Non-pigmented ciliary epithelial cell (primary cell): ENCODE measurements at regions not wholly inside any gene's neighbourhood (a gene's known extent, or its start where the extent isn't known, plus 50 kb on each side); places are given as distances from the start of the nearest gene placed in this dataset.
"Not testable (repeated sequence)": the region's sequence is repeated elsewhere in the genome, so short reads cannot be mapped to it uniquely, and the experiment has no call there.

Source experiments
- DNase-seq: peaks from one replicate; pipeline ENCODE4 v3.0.0-alpha.2; 2010; ENCODE audit warnings: low read depth

DNA sequence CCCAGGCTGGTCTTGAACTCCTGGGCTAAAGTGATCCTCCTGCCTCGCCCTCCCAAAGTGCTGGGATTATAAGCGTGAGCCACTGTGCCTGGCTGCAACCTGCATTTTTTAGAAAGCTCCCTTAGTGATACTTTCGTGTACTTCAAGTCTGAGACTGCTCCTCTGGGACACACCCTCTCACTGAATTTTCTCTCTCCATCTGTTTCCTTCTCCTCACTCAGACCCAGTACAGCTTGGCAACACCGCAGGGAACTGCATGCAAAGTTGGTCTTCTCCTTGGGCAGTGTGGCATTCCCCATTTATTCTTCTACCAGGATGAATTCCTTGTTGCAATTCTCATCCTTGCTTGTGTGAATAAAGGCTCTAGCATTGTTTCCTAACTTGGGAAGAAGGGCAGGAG is 175.9 kb downstream of the LPIN1 start:
- no peak for DNase-seq

DNA sequence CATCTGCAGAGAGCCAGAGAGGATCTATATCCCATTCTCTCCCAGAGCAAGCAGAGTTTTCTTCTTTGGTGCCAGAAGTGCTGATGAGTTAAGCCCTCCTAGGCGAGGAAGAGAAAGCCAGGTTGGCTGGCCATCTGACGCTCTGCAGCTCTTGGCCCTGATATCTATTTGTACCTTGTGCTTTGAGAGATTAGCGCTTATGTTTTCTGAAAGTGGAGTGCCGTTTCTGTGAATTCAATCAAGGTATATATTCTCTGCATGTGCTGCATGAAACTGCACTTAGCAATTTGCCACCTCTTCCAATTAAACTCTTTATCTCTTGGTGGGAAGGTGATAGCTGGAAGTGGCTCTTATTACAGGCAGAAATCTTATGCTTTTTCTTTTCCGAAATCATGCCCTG is 177.5 kb downstream of the LPIN1 start:
- DNase-seq = no peak

DNA sequence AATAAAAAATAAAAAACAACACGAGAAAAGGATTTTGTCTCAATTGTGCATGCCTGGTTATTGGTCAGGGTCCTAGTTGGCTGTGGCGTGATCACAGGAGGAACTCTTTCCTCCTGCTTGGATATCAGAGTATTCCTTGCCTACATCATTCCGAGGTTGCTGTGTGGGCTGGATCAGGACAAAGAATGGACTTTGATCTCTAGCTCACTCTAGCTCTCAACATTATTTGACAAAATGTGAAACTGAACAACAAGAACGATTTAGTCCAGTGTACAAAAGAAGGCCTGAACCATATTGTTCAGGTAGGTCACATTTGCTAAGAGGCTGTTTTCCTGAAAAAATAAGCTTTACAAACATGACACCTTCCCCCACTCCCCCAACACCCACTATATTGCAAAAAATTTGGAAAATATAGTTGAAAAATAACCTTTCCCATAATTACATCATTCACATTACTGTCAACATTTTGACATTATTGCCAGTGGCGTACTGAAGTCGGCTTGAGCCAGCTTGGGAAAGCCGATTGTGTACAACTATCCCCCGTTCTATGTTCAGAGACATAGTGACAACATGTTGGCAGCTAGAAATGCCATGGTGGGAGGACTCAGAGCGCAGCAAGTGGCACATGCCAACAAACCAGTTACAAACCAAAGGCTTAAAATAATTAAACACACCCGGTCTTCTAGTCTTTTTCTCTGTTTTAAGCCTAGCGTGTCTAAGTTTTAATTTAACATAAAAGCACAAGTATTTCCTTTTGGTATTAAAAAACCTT is 179.0 kb downstream of the LPIN1 start:
- DNase-seq = no peak

DNA sequence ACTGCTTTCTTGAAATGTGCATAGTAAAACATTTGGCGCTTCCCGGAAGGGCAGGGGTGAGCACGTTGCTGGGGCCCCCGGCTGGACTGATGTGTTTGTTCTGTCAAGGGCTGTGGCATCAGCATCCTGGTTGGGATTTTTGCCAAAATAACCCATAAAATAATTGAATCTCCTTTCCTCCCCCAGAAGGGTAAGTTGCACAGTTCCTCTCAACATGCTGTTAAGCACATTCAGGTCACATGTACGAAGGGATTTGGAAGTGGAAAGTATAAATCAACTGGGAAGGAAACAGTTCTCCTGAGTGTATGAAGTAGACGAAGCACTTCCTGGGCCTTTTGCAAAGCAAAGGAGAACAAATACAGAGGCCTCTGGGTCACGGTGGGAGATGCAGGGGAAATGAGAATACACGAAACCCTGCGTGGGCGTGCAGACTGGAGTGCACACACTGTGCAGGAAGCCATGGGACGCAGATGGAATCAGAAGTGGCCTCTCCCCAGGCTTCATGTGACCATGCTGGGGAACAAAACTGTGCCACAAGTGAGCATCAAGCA is 183.9 kb downstream of the LPIN1 start:
- DNase-seq = no peak

DNA sequence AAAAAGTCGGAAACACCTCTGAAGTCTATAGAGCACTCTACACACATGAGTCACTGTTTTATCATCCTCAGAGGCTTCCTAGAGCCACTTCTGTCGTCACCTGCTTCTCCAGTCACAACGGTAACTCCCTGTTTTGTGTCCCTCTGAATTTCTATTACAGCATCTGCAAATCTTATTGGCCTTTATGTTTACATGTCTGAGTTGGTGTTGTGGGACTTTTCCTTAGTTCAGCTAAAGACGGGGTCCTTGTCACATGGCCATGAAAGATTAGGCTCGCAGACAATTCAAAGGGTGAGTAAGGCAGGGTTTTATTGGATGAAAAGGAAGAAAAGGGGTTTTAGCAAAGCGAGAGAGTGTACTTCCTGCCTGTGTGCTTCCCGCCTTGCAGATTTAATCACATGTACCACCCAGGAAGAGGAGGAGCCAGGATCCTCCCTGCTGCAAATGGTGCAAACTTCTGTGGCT is 185.6 kb downstream of the LPIN1 start:
- no peak for DNase-seq

DNA sequence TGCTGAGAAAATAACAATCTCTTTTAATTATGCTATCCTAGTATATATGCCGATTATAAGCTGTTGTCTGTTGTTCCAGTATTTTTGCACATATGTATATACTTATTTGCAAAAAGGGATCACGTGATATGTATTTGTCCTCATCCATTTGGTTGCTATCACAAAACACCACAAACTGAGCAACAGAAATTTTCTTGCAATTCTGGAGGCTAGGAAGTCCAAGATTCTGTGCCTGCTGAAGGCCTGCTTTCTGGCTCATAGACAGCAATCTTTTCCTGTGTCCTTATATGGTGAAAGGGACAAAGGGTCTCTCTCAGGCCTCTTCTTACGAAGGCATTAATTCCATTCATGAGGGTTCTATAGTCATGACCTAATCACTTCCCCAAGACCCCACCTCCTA is 186.5 kb downstream of the LPIN1 start:
- no peak for DNase-seq

- no peak for DNase-seq
Observed at GRCh38 chr2:11933854-11934253, 187.4 kb downstream of the LPIN1 start.

DNA sequence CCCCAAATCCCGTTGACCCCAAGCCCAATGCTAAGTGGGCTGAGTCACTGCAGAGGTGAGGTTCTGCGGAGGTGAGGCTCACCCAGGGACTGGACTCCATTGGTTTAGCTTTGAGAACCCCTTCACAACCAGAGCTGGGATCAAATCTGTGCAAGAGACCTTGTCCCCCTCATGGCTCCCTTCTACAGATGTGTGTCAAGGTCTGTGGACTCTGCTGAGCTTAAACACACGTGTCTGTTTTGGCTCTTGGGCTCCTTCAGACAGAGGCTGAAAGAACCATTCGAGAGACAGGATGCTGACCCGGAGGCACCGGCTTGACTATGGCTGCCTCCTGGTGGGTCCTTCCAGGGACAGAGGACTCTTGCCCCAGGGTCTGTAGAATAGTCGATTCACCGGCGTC is 190.3 kb downstream of the LPIN1 start:
- no peak for DNase-seq

DNA sequence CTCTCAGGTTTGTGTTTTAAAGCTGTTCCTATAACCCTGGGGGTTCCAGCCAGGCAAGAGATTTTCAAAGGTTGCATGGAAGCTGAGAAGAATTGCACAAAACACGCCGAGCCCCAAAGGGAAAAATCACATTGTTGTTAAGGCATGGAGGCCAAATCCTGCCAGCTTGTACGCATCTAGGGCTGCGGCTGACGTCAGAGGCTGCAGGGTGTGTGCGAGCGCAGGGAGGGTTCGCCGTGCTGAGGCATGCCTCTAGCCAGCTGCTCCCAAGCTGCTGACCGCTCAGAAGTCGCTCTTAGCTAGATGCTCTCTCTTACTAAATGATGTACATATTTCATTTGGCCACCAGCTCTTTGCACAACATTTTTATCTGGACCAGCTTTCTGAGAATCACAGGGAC is 191.8 kb downstream of the LPIN1 start:
- DNase-seq = no peak

- no peak for DNase-seq
Observed at GRCh38 chr2:11939523-11939922, 193.1 kb downstream of the LPIN1 start.

DNA sequence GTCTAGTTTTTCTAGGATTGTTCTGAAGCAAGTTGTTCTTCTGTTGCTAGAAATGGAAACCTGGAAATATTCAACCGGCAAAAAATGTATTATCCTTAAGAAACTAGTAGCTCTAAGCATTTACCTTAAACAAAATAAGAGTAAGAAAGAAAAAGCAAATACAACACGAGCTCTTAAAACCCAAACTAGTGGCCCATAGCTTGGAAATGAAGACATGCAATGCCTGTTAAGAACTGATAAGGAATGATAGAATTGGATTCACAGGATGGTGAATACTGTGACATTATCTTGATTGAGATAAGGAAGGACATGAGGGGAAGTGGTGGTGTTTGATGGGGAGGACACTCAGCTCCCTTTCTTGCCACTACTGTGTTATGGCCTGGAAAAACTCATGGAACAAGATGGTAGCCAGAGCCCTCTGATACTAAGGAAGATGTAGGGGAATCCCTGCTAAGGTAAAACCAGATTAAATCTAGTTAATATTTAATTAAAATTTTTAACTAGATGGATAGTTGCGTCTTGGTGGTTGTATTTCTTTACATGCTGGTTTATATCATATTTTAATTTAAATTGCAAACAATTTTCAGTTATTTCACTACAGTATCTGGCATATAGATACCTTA is 193.8 kb downstream of the LPIN1 start:
- DNase-seq = no peak

DNA sequence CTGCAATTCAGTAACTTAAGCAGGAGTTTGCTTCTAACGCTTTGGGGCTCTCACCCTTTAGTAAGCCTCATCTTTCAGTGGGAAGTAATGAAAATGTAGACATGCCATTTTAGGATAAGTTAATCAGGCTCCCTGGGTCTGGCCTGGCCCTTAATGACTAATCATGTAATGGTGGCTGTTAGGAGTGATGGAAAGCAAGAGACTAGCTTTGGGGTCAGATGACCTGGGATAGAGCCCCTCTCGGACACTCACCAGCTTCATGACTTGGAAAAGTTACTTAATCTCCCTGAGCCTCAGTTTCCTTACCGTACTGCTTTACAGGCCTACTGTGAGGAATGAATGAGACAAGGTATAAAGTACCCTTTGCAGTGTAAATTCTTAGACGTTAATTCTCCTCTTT is 194.4 kb downstream of the LPIN1 start:
- no peak for DNase-seq

- DNase-seq = no peak
Observed at GRCh38 chr2:11941201-11942177, 195.1 kb downstream of the LPIN1 start.

DNA sequence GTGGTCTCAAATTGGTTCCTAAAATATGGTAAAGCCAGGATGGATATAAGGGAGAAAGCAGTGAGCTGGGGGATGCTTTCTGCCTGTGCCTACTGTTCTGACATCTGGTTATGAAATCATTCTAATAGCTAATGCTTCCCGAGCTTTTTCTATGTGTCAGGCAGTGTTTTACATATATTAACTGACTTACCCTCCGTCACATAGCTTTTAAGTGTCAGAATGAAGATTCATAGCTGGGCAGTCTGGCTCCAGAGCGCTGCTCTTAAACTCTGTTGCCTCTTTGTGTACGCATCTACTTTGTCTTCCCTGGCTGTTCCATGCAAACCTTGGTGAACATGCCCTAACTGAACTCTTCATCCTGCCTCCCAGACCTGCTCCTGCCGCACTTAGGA is 195.7 kb downstream of the LPIN1 start:
- no peak for DNase-seq

GRCh38 chr2:11944311-11944710 is 197.9 kb downstream of the LPIN1 start:
- no peak for DNase-seq

DNA sequence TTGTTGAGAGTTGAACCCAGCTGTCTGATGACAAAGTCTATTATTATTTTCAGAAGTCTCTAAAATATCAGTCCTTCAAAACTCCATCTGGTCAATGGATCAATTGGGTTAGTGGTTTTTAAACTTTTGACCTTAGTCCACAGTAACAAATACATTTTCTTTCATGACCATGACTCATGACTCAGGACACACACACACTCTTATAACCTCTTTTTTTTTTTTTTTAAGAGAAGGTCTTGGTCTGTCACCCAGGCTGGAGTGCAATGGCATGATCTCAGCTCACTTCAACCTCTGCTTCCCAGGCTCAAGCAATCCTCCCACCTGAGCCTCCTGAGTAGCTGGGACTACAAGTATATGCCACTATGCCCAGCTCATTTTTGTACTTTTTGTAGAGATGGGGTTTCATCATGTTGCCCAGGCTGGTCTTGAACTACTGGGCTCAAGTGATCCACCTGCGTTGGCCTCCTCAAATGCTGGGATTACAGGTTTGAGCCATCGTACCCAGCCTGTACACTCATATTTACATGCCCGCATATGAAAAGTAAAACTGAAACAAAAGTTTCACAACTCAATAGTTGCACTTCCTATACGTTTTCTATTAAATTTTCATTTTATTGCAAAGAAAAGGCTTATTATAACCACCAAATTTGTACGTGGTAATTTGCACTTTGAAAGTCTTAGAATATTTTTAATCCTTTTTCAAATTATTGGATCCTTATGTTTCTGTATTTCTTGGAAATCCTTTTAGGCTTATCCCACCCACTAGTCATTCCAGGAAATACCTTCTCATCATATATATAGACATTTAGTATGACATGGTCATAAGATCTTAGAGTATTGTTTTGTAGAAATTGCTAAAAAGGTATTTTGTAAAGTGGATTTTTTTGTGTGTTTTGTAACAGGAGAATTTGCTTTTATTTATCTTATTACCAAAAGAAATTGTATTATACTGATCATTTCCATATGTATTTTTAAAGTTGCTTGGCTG is 199.0 kb downstream of the LPIN1 start:
- no peak for DNase-seq

DNA sequence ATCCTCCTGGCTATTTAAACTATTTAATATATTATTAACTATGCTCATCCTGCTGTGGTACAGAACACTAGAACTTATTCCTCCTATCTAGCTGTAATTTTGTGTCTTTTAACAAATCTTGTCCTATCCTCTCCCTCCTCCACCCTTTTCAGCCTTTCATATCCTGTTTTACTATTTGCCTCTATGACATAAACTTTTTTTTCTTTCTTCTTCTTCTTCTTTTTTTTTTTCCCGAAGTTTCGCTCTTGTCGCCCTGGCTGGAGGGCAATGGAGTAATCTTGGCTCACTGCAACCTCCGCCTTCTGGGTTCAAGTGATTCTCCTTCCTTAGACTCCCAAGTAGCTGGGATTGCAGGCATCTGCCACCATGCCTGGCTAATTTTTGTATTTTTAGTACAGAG is 201.5 kb downstream of the LPIN1 start:
- DNase-seq = no peak

DNA sequence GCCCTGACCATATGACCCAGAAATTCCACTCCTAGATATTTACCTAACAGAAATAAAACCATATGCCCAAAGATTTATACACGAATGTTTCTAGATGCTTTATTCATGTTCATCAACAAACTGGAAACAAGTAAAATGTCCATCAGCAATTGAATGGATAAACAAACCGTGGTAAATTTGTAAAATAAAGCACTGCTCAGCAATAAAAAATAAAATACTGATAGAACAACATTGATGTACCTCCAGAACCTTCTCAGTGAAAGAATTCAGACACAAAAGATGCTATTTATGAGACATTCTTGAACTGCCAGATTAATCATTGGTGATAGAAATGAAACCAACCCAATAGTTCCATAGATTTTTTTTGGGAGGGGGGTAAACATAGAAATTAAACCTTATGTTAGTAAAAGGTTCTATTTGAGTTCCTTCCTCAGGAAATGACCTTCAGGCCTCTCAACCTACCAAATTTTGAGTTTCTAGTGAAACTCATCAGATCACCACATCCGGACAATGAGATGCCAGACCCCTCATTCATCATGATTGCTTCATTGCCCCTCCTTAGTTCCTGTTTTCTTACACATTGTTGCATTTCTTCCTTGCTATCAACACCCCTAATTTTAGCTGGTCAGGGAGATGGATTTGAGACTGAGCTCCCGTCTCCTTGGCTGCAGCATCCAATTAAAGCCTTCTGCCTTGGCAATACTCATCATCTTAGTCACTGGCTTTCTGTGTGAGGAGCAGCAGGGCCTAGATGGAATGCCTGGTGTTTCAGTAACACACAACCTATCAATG is 203.5 kb downstream of the LPIN1 start:
- DNase-seq = no peak

GRCh38 chr2:11950896-11951295 is 204.5 kb downstream of the LPIN1 start:
- no peak for DNase-seq

GRCh38 chr2:11951492-11951891 is 205.1 kb downstream of the LPIN1 start:
- DNase-seq = not testable (repeated sequence)
